K562 (cell line): ENCODE measurements at regions not wholly inside any gene's neighbourhood (a gene's known extent, or its start where the extent isn't known, plus 50 kb on each side); places are given as distances from the start of the nearest gene placed in this dataset.

ENCODE experiments used
- CBX1 ChIP-seq: sonication (generic); IDR thresholded peaks from 2 replicates; pipeline ENCODE4 v1.6.1; 2016; ENCODE audit warnings: antibody characterized with exemption, low read depth, mild to moderate bottlenecking
- CHD1 ChIP-seq: fragments of 200-600 bp; sonication (generic); IDR thresholded peaks from one replicate; pipeline ENCODE4 v1.6.1; 2012; ENCODE audit warnings: mild to moderate bottlenecking, moderate library complexity, low read length, inconsistent platforms
- CUX1 ChIP-seq: fragments of 200-800 bp; sonication (Bioruptor generic); IDR thresholded peaks from 2 replicates; pipeline ENCODE4 v1.6.1; 2016; ENCODE audit warnings: missing genetic modification characterization, missing compliant biosample characterization
- DIDO1 ChIP-seq: fragments of 450-650 bp; IDR thresholded peaks from 2 replicates; pipeline ENCODE4 v1.6.1; 2016; ENCODE audit warnings: low read depth, missing biosample characterization, missing genetic modification characterization
- ELK1 ChIP-seq: sonication (generic); formaldehyde crosslinking; IDR thresholded peaks from 2 replicates; pipeline ENCODE4 v1.8.1; 2022; ENCODE audit warnings: missing genetic modification reagents
- JUN ChIP-seq, 2 experiments: sonication (generic) in 1 of 2; formaldehyde crosslinking in 1 of 2; IDR thresholded peaks; 2 replicates each; pipeline versions ENCODE4 v1.6.1 to v1.8.0; 2012 to 2022; ENCODE audit warnings: borderline replicate concordance in 2 of 2, mild to moderate bottlenecking in 2 of 2, improper control_type of control experiment in 1 of 2, low read depth in 1 of 2, low read length in 1 of 2, missing genetic modification reagents in 1 of 2
- MYC ChIP-seq, 2 experiments: fragments of 250-450 bp in 1 of 2; sonication (Bioruptor Pico) in 1 of 2; IDR thresholded peaks; 2 replicates each; pipeline versions ENCODE4 v1.5.1 to v1.6.1; 2012 to 2021; ENCODE audit warnings: low read depth in 2 of 2, borderline replicate concordance in 1 of 2, improper control_type of control experiment in 1 of 2, low read length in 1 of 2, mild to moderate bottlenecking in 1 of 2, moderate library complexity in 1 of 2
- ZBTB33 ChIP-seq: sonication (generic); formaldehyde crosslinking; IDR thresholded peaks from 2 replicates; pipeline ENCODE4 v1.8.1; 2023; ENCODE audit warnings: mild to moderate bottlenecking, missing genetic modification reagents
- ZKSCAN8 ChIP-seq: fragments of 200-800 bp; sonication (Bioruptor generic); IDR thresholded peaks from 2 replicates; pipeline ENCODE4 v1.6.1; 2016; ENCODE audit warnings: missing genetic modification characterization, missing compliant biosample characterization
- ZNF518B ChIP-seq: fragments of 250-450 bp; sonication (Bioruptor Pico); IDR thresholded peaks from 2 replicates; pipeline ENCODE4 v1.5.0; 2021; ENCODE audit warnings: mild to moderate bottlenecking, moderate library complexity

- TF ChIP-seq MYC (IDR thresholded peaks at IDR 0.05; ENCODE audit: low read depth, low read length) = no peak
- TF ChIP-seq MYC (CRISPR knock-in tag; IDR thresholded peaks at IDR 0.05; ENCODE audit: borderline replicate concordance, low read depth) = no peak
- TF ChIP-seq ELK1 (CRISPR knock-in tag) = no peak
- no peak for TF ChIP-seq JUN (IDR thresholded peaks at IDR 0.05; ENCODE audit: borderline replicate concordance, low read depth, low read length)
- TF ChIP-seq JUN (CRISPR knock-in tag; IDR thresholded peaks at IDR 0.05; ENCODE audit: borderline replicate concordance) = no peak
- TF ChIP-seq DIDO1 (tag) = no peak
- TF ChIP-seq CHD1 = no peak
- no peak for TF ChIP-seq ZKSCAN8 (CRISPR knock-in tag)
- TF ChIP-seq ZBTB33 = no peak
- no peak for TF ChIP-seq ZNF518B (CRISPR knock-in tag)
- TF ChIP-seq CUX1 (CRISPR knock-in tag) = no peak
- TF ChIP-seq CBX1 = no peak
Measured at GRCh38 chr4:31023742-31024141, 303.6 kb downstream of the PCDH7 start.
